Right ventricle myocardium inferior (tissue), 1 donor: ENCODE measurements at regions not wholly inside any gene's neighbourhood (a gene's known extent, or its start where the extent isn't known, plus 50 kb on each side); places are given as distances from the start of the nearest gene placed in this dataset.
A peak's percentile ranks its signal among the peaks of the same experiment; 100 is the strongest.
"Not testable (repeated sequence)": the region's sequence is repeated elsewhere in the genome, so short reads cannot be mapped to it uniquely, and the experiment has no call there.

Experiments used
- ATAC-seq: fragments of 200-7000 bp; cut with Tn5 transposase; one replicate; pipeline ENCODE4 v1.9.1; 2020; ENCODE audit warnings: mild to moderate bottlenecking, moderate library complexity
- DNase-seq: peaks from one replicate; pipeline ENCODE4 v3.0.0; 2021; ENCODE audit errors: missing footprints
- intact Hi-C: fragments of 100-400 bp; cut with DNase I; formaldehyde crosslinking; loops from one replicate; pipeline ENCODE4 v1.11.0; 2022
- donor health status: DM: no; HTN: yes; CAD: no; lungs with severe emphysema.

GRCh38 chr2:54065411-54065810 is 50.0 kb upstream of the ACYP2 start:
- ATAC-seq (no peak), DNase-seq (no peak)
- intact Hi-C loops, result no loop called here

DNA sequence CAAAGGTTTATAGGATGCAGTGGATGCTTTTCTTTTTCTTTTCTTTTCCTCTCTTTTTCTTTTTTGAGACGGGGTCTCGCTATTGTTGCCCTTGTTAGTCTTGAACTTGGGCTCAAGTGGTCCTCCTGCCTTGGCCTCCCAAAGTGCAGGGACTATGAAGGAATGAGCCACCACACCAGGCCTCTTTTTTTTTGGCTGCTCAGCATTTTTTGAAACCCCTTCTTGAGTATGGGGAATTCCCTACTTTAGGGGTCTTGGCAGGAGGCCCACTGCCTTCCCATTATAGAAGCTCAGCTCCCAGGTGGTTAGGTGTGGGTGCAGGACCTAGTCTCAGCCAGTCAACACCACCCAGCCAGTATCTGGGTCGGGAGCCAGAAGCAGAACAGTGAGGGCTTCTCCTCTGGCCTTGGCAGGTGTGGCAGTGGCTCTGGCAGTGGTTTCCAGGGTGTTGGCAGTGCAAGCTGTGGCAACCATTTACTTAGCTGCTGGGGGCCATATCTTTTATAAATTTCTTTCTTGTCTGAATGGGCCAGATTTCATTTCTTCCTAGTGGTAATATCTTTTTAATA is 51.4 kb upstream of the ACYP2 start:
- no peak for DNase-seq
- ATAC-seq, result peak; percentile 83
- intact Hi-C loops, result no loop called here

DNA sequence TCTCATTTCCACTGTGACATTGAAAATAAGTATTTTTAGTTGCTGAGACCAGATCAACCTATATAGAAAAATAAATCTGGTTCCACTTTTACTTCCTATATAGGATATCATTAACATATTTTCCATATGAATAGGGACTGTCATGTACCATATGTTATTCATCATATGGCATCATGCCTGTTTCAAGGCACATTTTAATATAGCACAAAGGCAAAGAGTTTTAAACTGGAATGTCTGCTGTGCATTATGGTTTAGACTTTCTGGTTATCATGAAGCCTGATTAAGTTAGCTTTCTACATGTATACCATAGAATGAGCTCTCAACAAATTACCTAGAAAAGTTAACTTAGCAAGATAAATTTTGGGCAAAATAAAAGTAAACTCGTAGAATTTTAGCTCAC is 53.0 kb upstream of the ACYP2 start:
- ATAC-seq (no peak), DNase-seq (no peak)
- intact Hi-C loops, result no loop called here

DNA sequence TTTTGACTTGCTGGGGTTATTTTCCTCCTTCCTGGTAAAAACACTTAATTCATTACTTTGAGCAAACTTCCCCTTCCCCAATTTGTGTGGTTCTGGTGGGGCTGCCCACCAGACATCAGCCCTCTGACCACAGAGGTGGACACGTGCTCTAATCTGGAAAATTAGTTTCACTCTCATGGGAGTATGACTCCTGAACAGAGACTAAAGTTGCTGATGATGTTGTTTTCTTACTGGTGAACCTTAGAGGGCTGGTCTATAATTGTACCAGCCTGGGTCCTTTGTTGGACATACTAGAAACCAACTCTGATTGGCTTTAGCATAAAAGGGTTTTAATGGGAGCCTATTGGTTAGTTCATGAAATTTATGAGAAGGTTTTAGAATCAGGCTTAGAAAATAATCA is 54.1 kb upstream of the ACYP2 start:
- intact Hi-C loops, result no loop called here
- no peak for ATAC-seq
- no peak for DNase-seq

DNA sequence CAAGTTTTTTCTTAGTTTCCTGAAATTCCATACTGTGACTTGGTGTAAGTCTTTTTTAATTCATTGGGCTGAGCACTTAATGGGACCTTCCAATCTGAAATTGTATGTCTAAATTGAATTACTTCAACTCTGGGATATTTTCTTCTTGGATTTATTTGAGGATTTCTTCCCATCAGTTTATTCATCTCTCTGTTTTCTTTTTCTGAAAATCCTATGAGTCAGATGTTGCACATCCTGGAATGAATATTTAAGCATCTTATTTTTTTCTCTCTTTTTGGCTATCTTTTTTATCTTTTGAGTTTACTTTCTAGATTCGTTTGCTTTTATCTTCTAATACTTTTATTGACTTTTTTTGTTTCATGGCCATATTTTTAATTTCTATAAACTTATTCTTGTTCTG is 55.4 kb upstream of the ACYP2 start:
- no peak for ATAC-seq
- DNase-seq, result no peak
- intact Hi-C loops, result no loop called here

- DNase-seq, result no peak
- intact Hi-C loops, result no loop called here
- no peak for ATAC-seq
These were observed 55.9 kb upstream of the ACYP2 start for GRCh38 chr2:54059504-54059903.

DNA sequence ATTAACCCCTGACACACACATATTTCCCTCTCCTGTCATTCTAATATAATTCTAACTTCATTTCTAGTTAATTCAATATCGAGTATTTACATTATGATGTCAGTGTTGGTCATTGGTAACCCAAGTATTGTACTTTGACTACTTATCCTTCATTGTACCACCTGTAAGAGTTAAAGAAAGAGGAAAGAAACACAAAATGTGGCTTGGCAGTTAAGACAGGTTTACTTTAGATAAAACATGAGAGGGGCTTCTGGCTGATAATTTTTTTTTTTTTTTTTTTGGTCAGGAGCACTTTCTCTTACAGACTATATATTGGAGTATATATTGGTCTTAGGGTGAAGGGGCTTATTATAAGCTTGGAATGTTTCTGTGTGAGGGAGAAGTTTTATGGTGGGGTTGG is 57.0 kb upstream of the ACYP2 start:
- DNase-seq (no peak), ATAC-seq (no peak)
- intact Hi-C loops, result no loop called here

DNA sequence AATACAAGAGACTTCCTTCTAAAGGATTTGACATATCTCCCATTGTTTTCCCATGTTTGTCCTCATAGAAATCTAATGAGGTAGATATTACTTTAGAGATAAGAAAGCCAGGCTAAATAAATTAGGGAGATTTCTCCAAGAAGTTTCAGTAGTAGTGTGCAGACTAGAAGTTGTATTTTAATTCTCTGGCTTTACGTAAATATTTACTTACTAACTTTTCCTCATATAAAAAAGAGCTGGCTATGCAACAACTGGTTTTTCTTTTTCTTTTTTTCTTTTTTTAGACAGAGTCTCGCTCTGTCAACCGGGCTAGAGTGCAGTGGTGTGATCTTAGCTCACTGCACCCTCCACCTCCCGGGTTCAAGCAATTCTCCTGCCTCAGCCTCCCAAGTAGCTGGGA is 60.6 kb upstream of the ACYP2 start:
- ATAC-seq, result no peak
- intact Hi-C loops, result no loop called here
- no peak for DNase-seq

- ATAC-seq (no peak), DNase-seq (no peak)
- intact Hi-C loops, result no loop called here
These were observed 61.1 kb upstream of the ACYP2 start for GRCh38 chr2:54054271-54054670.

DNA sequence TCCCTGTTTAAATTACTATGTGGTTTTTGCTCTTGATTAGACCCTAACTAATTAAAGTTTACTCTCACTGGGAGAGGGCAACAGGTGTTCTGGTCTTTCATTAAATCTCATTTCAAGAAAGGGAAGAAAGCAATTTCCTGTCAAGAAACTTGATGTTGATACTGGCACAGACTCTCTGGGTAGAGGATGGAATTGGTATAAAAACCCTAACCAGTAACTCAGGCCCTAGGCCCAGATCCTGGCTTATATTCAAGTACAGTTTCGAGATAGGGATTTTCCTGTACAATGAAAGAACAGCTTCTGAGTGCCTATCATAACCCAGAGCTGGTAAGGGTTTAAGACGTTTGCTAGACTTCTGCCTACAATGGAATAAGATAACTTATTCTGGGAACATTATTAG is 61.6 kb upstream of the ACYP2 start:
- DNase-seq (no peak), ATAC-seq (no peak)
- intact Hi-C loops, result no loop called here

DNA sequence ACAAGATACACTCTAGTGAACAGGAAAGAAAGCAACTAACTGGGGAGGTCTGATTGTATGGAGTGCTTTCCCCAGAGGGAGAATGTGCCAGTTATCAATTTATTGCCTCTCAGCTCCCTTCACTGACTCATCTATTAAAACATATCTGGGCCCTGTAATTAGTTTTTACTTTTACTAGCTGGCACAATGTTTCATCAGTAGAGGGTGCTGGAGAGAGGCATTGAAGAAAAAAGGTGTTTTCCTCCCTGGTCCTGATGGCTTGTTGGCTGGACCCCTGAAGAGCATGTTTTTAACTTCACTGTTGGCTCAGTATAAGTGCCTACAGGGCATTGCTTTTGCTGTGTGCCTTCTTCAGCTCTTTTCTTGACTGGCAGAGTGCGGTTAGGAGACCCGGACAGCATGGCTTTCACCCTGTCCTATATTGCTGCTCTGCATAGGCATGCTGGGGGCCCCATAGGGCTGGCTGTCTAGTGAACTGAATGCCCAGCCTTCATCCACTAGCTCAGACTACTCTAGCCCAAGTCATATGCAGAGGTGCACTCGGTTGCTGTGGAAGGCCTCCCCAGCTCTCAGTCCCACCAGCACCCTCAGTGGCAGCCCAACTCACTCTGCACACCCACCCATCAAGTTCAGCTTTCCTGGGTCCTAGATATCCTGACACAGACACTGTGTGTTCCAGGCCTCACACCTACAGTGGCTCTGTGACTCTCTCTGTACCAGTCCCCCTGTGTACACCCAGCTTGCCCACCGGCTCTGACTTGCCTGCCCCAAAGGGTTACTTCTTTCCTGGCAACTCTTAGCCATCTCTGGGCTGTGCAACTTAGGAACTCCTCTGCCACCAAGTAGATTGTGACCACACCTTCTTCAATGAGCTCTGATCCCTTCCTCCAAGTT is 62.3 kb upstream of the ACYP2 start:
- ATAC-seq, result no peak
- intact Hi-C loops, result no loop called here
- no peak for DNase-seq

DNA sequence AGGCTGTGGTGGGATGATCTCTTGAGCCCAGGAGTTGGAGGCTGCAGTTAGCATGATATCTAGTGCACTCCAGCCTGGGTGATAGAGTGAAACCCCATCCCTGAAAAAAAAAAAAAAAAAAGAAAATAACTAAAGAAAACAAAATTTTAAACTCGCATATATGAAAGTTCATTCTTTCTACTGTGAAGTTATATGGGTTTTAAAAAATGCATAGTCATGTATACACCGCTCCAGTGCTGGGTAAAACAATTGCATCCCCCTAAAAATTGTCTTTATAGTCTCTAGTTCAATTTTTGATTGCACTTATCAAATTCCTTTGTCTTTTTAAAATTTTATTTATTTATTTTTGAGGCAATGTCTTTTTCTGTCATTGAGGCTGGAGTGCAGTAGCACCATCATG is 65.0 kb upstream of the ACYP2 start:
- intact Hi-C loops, result no loop called here
- ATAC-seq, result no peak
- DNase-seq, result no peak

GRCh38 chr2:54049365-54049764 is 66.0 kb upstream of the ACYP2 start:
- no peak for DNase-seq
- ATAC-seq, result no peak
- intact Hi-C loops, result no loop called here

DNA sequence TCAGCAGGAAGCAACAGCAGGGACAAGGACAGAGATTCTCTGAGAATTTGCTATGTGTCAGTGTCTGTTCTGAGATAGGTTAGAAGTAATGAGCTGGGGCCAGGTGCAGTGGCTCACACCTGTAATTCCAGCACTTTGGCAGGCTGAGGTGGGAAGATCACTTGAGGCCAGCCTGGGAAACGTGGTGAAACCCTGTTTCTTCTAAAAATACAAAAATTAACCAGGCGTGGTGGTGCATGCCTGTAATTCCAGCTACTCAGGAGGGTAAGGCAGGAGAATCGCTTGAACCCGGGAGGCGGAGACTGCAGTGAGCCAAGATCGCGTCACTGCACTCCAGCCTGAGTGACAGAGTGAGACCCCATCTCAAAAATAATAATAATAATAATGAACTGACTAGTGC is 66.5 kb upstream of the ACYP2 start:
- intact Hi-C loops, ATAC-seq, DNase-seq: not testable (repeated sequence)

DNA sequence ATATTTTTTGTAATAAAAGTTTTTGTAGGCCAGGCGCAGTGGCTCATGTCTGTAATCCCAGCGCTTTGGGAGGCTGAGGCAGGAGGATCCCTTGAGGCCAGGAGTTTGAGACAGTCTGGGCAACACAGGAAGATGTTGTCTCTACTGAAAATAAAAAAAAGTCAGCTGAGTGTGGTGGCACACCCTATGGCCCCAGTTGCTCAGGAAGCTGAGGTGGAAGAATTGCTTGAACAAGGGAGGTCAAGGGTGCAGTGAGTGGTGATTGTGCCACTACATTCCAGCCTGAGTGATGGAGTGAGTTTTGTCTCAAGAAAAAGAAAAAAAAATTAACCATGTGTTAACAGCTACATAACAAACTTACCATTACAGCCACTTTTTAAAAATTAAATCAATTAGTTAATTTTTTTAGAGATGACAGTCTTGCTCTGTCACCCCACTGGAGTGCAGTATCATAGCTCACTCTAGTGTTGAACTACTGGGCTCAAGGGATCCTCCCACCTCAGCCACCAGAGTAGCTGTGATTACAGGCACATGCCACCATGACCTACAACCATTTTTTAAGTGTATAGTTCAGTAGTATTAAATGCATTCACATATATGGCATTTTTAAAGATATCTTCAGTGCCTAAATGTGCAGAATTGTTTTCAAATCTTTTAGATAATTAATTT is 67.2 kb upstream of the ACYP2 start:
- no peak for DNase-seq
- intact Hi-C loops, result no loop called here
- no peak for ATAC-seq

DNA sequence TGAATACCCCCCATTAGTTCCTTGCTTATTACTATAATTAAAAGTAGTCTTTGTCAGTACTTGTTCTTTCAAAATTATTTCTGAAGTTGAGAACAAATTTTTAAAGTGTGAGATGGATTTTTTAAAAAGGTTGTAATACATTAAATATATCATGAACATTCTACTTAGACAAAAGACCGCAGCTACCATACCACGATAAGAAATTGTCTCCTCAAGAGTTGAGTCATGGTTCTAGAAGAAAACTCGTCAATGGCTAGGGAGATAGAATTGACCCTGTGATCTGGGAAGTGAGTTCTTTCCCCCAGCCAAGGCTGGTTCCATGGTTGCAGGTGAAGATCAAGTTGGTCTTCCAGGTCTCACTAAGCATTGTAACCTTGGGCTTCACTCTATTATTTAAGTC is 67.8 kb upstream of the ACYP2 start:
- ATAC-seq, result no peak
- DNase-seq, result no peak
- intact Hi-C loops, result no loop called here

DNA sequence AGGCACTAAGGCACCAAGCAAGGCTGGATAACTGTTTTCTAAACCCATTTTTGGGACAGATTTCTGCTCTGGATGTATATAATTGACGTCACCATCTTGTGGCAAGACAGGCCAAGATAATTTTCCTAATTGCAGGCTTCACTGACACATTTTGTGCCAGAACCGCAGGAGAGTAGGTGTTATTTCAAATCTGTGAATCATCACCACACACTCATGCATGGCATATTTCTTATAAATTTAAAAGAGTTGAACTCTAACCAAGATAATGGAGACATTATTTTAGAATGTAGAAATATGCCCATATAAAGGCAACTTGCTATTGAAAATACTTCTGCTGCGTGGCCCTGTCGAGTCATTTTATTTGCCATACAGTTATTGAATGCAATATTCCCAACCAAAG is 68.3 kb upstream of the ACYP2 start:
- intact Hi-C loops, result no loop called here
- DNase-seq (no peak), ATAC-seq (no peak)

GRCh38 chr2:54042897-54043620 is 72.3 kb upstream of the PSME4 start:
- ATAC-seq (peak; percentile 76), DNase-seq (no peak)
- intact Hi-C loops, result no loop called here

GRCh38 chr2:54042341-54042740 is 71.5 kb upstream of the PSME4 start:
- intact Hi-C loops, result no loop called here
- no peak for DNase-seq
- ATAC-seq, result no peak

- no peak for ATAC-seq
- intact Hi-C loops, result no loop called here
These were observed 70.3 kb upstream of the PSME4 start for GRCh38 chr2:54041135-54041534.

More at GRCh38 chr2:54041135-54041534, 70.3 kb upstream of the PSME4 start:
- no peak for DNase-seq
